BJ (cell line): ENCODE measurements at regions not wholly inside any gene's neighbourhood (a gene's known extent, or its start where the extent isn't known, plus 50 kb on each side); places are given as distances from the start of the nearest gene placed in this dataset.

ENCODE experiments used
- CTCF ChIA-PET: fragments of 350-600 bp; formaldehyde crosslinking; extraction: SDS; loops from one replicate; lab custom pipeline; 2021; ENCODE audit warnings: antibody characterized with exemption, inconsistent platforms; lab: Yijun Ruan, JAX
- POLR2A ChIA-PET: fragments of 300-600 bp; sonication (Branson Sonifier 250); formaldehyde crosslinking; extraction: SDS; loops from one replicate; lab custom pipeline; 2021; ENCODE audit warnings: antibody characterized with exemption; lab: Charles Lee
- DNase-seq: peaks from one replicate; pipeline ENCODE4 v3.0.0-alpha.2; 2011; ENCODE audit warnings: low read depth
- H3K27me3 ChIP-seq: 2 replicates; pipeline ENCODE4 v1.6.0; 2011; ENCODE audit warnings: low read length; ENCODE audit not compliant: control insufficient read depth, insufficient read depth
- H3K36me3 ChIP-seq: 2 replicates; pipeline ENCODE4 v1.5.1; 2011; ENCODE audit warnings: low read length; ENCODE audit not compliant: control insufficient read depth, insufficient read depth
- H3K4me3 ChIP-seq: 2 replicates; pipeline ENCODE4 v1.5.1; 2011; ENCODE audit warnings: low read depth, mild to moderate bottlenecking, control low read depth, low read length
- CTCF ChIP-seq: IDR thresholded peaks from 2 replicates; pipeline ENCODE4 v1.5.1; 2011; ENCODE audit warnings: low read depth, mild to moderate bottlenecking, control low read depth, inconsistent platforms, low read length, moderate library complexity; ENCODE audit not compliant: insufficient read depth

DNA sequence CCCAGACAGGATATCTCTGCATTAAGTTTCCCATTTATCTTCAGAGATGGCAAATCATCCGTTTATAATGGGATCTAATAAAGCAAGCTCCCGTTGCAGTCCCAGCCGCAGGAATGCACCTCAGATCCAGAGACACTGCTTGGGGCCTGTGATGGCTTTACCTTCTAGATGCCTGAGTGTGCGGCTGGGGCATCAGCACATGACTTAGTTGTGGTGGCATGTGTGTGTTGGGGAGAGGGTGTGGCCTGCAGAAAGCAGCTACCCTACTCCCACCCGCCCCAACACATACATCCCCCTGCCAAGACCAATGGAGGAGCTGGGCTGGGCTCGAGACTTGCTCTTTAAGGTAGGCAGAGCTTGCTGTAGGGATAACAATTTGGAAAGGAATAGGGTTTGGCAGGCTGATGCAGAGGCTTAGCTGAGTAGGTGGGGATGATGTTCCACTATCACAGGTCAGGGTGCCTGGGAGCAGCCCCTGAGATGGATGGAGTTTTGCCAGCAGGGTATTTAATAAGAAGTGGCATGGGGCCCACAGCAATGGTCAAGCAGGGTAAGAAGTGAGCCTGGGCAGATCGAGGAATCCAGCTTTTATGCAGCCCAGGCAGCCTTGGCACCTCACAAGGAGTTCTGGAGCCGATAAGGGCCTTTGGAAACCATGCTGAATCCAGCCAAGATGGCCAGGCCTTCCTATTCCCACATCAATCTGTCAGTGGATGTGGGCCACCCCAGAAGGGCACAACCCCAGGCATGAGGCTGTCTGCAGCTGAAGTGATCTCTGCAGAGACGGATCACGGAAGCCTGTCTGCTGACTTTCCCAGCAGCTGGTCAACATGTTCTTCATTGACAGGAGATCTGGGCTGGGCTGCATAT is 601.3 kb downstream of the BUD13 start:
- no peak for DNase-seq
- no peak overlapping the region for H3K4me3 ChIP-seq
- ChIA-PET CTCF (interaction anchor here (0.8 kb wide), 1 partner anchor 13 kb away, joined by 4 read pairs; no protein-coding TSS in a partner anchor), POLR2A (no interaction called here)
- no peaks in the 10 kb centered on the region for H3K36me3 ChIP-seq
- no peak for TF ChIP-seq CTCF
- H3K27me3 ChIP-seq: no peaks in the 10 kb centered on the region

DNA sequence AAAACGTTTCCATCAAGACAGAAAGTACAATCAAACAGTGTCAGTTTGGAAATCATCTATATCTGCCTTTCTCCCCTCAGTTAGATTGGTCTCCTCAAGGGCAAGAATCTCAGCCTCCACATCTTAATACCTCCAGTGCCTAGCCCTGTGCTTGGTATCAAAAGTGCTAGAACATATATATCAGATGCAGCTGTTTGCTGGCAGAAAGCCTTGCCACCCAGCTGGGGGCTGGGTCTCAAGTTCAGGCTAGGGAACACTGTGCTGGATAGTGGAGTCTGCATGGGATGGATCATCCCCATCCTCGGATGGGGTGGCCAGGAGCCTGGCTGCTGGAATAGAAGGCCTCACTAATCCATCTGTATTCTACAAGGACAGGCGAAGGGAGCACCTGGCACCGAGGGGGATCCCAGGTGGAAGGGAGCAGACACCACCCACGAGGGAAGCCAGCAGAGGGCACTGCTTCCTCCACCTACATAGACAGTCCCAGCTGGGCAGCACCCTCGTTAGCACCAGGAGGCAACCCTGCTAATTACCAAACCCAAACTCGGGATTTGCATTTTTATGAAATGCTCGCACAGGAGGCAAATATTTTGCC is 602.2 kb downstream of the BUD13 start:
- DNase-seq: no peak
- no peaks in the 10 kb centered on the region for H3K27me3 ChIP-seq
- no peaks in the 10 kb centered on the region for H3K36me3 ChIP-seq
- ChIA-PET CTCF (no interaction called here), POLR2A (no interaction called here)
- no peak for TF ChIP-seq CTCF
- no peak overlapping the region for H3K4me3 ChIP-seq

DNA sequence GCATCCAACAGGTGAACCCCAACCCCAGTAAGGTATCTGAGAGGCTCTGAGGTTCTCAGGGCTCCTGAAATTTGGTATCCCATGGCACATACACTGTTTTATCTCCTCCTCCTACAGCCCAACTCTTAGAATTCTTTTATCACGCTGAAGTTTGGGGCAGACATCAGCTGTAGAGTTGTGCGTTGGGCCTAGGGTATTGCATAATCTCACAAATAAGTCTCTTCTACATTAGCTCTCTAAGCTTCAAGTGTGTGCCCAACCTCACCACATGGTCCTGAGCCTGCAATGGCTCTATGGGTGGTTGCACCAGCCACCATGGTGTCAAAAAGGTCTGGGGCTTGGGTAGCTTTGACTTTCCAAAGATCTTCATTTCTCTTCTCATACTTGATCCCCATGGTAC is 603.0 kb downstream of the BUD13 start:
- no peaks in the 10 kb centered on the region for H3K36me3 ChIP-seq
- CTCF ChIA-PET: no interaction called here
- H3K4me3 ChIP-seq: no peak overlapping the region
- H3K27me3 ChIP-seq: no peaks in the 10 kb centered on the region
- no peak for TF ChIP-seq CTCF
- POLR2A ChIA-PET: no interaction called here
- no peak for DNase-seq

GRCh38 chr11:116168459-116168787 is 604.4 kb downstream of the BUD13 start:
- DNase-seq: no peak
- H3K36me3 ChIP-seq: no peaks in the 10 kb centered on the region
- CTCF ChIA-PET: no interaction called here
- POLR2A ChIA-PET: no interaction called here
- H3K4me3 ChIP-seq: no peak overlapping the region
- no peak for TF ChIP-seq CTCF
- H3K27me3 ChIP-seq: no peaks in the 10 kb centered on the region

- ChIA-PET POLR2A (no interaction called here), CTCF (interaction anchor here (1.7 kb wide), 1 partner anchor 49 kb away, joined by 3 read pairs; no protein-coding TSS in a partner anchor)
- Histone ChIP-seq H3K4me3 (no peak overlapping the region), H3K27me3 (no peaks in the 10 kb centered on the region), H3K36me3 (no peaks in the 10 kb centered on the region)
- TF ChIP-seq CTCF: no peak
- DNase-seq: no peak
Measured at GRCh38 chr11:116167706-116168458, 604.9 kb downstream of the BUD13 start.
